GM12864 (cell line): ENCODE measurements at regions not wholly inside any gene's neighbourhood (a gene's known extent, or its start where the extent isn't known, plus 50 kb on each side); places are given as distances from the start of the nearest gene placed in this dataset.
A peak's percentile ranks its signal among the peaks of the same experiment; 100 is the strongest.

Experiments used
- DNase-seq: peaks from one replicate; pipeline ENCODE4 v3.0.0-alpha.2; 2011; ENCODE audit warnings: low read depth
- H3K4me3 ChIP-seq: 2 replicates; pipeline ENCODE4 v1.5.1; 2011; ENCODE audit warnings: mild to moderate bottlenecking, low read depth, low read length, control low read depth
- CTCF ChIP-seq: IDR thresholded peaks from 2 replicates; pipeline ENCODE4 v1.5.1; 2011; ENCODE audit warnings: low read depth, mild to moderate bottlenecking, moderate library complexity, low read length, control low read depth, inconsistent platforms; ENCODE audit errors: missing control alignments

GRCh38 chr2:60649721-60650120 is 96.3 kb upstream of the BCL11A start:
- H3K4me3 ChIP-seq: no peak overlapping the region
- TF ChIP-seq CTCF: no peak

GRCh38 chr2:60652832-60653340 is 99.4 kb upstream of the BCL11A start:
- no peak for TF ChIP-seq CTCF
- no peak for DNase-seq
- H3K4me3 ChIP-seq: no peak overlapping the region

More at GRCh38 chr2:60649721-60650120, 96.3 kb upstream of the BCL11A start:
- no peak for DNase-seq

GRCh38 chr2:60657673-60658072 is 98.4 kb upstream of the PAPOLG start:
- no peak for TF ChIP-seq CTCF
- H3K4me3 ChIP-seq: no peak overlapping the region
- no peak for DNase-seq

GRCh38 chr2:60659026-60659425 is 97.0 kb upstream of the PAPOLG start:
- H3K4me3 ChIP-seq: no peak overlapping the region
- TF ChIP-seq CTCF: peak; percentile 51
- DNase-seq: no peak

- no peak for TF ChIP-seq CTCF
- DNase-seq: no peak
- no peak overlapping the region for H3K4me3 ChIP-seq
Measured at GRCh38 chr2:60661073-60661738, 94.9 kb upstream of the PAPOLG start.

GRCh38 chr2:60662781-60663180 is 93.3 kb upstream of the PAPOLG start:
- no peak for DNase-seq
- TF ChIP-seq CTCF: no peak
- H3K4me3 ChIP-seq: no peak overlapping the region

GRCh38 chr2:60671966-60672365 is 84.1 kb upstream of the PAPOLG start:
- no peak for TF ChIP-seq CTCF
- no peak for DNase-seq
- H3K4me3 ChIP-seq: no peak overlapping the region
